IMR-90 (cell line): ENCODE measurements at regions not wholly inside any gene's neighbourhood (a gene's known extent, or its start where the extent isn't known, plus 50 kb on each side); places are given as distances from the start of the nearest gene placed in this dataset.

ENCODE experiments used
- ATAC-seq: fragments of 200-7000 bp; cut with Tn5 transposase; 2 replicates; pipeline ENCODE4 v1.9.1; 2020; ENCODE audit warnings: low read depth, mild to moderate bottlenecking, moderate library complexity
- BruUV-seq: library from RNA; stranded (reverse); fragments of 400-500 nt; replicated peaks from 2 replicates; lab custom pipeline; 2021; lab: Mats Ljungman, UMichigan
- CTCF ChIA-PET: fragments of 300-600 bp; formaldehyde crosslinking; extraction: SDS; loops from one replicate; lab custom pipeline; 2021; ENCODE audit warnings: antibody characterized with exemption; lab: Yijun Ruan, JAX
- POLR2A ChIA-PET: fragments of 300-600 bp; sonication (Branson Sonifier 250); formaldehyde crosslinking; loops from one replicate; lab custom pipeline; 2022; ENCODE audit warnings: antibody characterized with exemption; ENCODE audit not compliant: unreplicated experiment; lab: Charles Lee
- DNase-seq: peaks from one replicate; pipeline ENCODE4 v3.0.0; 2013
- H2AFZ ChIP-seq: replicated peaks from 2 replicates; pipeline ENCODE3; 2013; ENCODE audit warnings: low read length, mild to moderate bottlenecking; ENCODE audit not compliant: poor library complexity
- H2AK5ac ChIP-seq: 2 replicates; pipeline ENCODE4 v1.6.1; 2013; ENCODE audit warnings: low read depth, low read length, inconsistent platforms
- H2AK9ac ChIP-seq: replicated peaks from 2 replicates; pipeline ENCODE3; 2013; ENCODE audit warnings: mild to moderate bottlenecking, low read depth, low read length, moderate library complexity; ENCODE audit not compliant: poor library complexity
- H2BK120ac ChIP-seq: 2 replicates; pipeline ENCODE4 v1.6.1; 2013; ENCODE audit warnings: low read depth, low read length, inconsistent platforms
- H2BK15ac ChIP-seq: 3 replicates; pipeline ENCODE4 v1.6.1; 2013; ENCODE audit warnings: low read depth, low read length, inconsistent platforms
- H2BK20ac ChIP-seq: 2 replicates; pipeline ENCODE4 v1.6.1; 2013; ENCODE audit warnings: low read depth, mild to moderate bottlenecking, inconsistent platforms, low read length, moderate library complexity
- H2BK5ac ChIP-seq: 2 replicates; pipeline ENCODE4 v1.6.1; 2013; ENCODE audit warnings: mild to moderate bottlenecking, low read depth, low read length, inconsistent platforms; ENCODE audit not compliant: poor library complexity, severe bottlenecking
- H3K14ac ChIP-seq: replicated peaks from 2 replicates; pipeline ENCODE4 v1.6.1; 2013; ENCODE audit warnings: low read depth, low read length, inconsistent platforms
- H3K18ac ChIP-seq: 2 replicates; pipeline ENCODE4 v1.6.1; 2013; ENCODE audit warnings: low read depth, low read length, control low read depth
- H3K23ac ChIP-seq: 2 replicates; pipeline ENCODE4 v1.6.1; 2013; ENCODE audit warnings: low read depth, low read length, inconsistent platforms
- H3K27ac ChIP-seq: 2 replicates; pipeline ENCODE4 v1.5.1; 2013; ENCODE audit warnings: mild to moderate bottlenecking, control low read depth, low read length; ENCODE audit not compliant: insufficient read depth
- H3K27me3 ChIP-seq: 2 replicates; pipeline ENCODE4 v1.6.1; 2013; ENCODE audit warnings: low read length; ENCODE audit not compliant: control insufficient read depth, insufficient read depth
- H3K36me3 ChIP-seq: 2 replicates; pipeline ENCODE4 v1.6.1; 2013; ENCODE audit warnings: low read length, mixed read lengths; ENCODE audit not compliant: control insufficient read depth, insufficient read depth
- H3K4ac ChIP-seq: 2 replicates; pipeline ENCODE4 v1.6.1; 2013; ENCODE audit warnings: low read depth, low read length, inconsistent platforms
- H3K4me1 ChIP-seq: 2 replicates; pipeline ENCODE4 v1.6.1; 2013; ENCODE audit warnings: low read length, mixed read lengths; ENCODE audit not compliant: control insufficient read depth, insufficient read depth
- H3K4me2 ChIP-seq: 2 replicates; pipeline ENCODE4 v1.6.1; 2013; ENCODE audit warnings: low read depth, mild to moderate bottlenecking, control low read depth, low read length, moderate library complexity
- H3K4me3 ChIP-seq: 2 replicates; pipeline ENCODE4 v1.5.1; 2013; ENCODE audit warnings: low read depth, mild to moderate bottlenecking, control low read depth, low read length, moderate library complexity; ENCODE audit not compliant: insufficient read depth
- H3K56ac ChIP-seq: 2 replicates; pipeline ENCODE4 v1.6.1; 2013; ENCODE audit warnings: low read length, inconsistent platforms; ENCODE audit not compliant: insufficient read depth; ENCODE audit errors: extremely low read depth
- H3K79me1 ChIP-seq, 2 experiments: 2 replicates each; pipeline ENCODE4 v1.6.1; 2013; ENCODE audit warnings: low read length in 2 of 2, inconsistent platforms in 1 of 2, low read depth in 1 of 2
- H3K9ac ChIP-seq: 2 replicates; pipeline ENCODE4 v1.6.1; 2013; ENCODE audit warnings: low read depth, low read length, control low read depth
- H3K9me1 ChIP-seq: 2 replicates; pipeline ENCODE4 v1.6.1; 2013; ENCODE audit warnings: low read length, inconsistent platforms; ENCODE audit not compliant: insufficient read depth
- H3K9me3 ChIP-seq: 2 replicates; pipeline ENCODE4 v1.6.1; 2013; ENCODE audit warnings: low read length; ENCODE audit not compliant: control insufficient read depth, insufficient read depth
- H4K20me1 ChIP-seq: 2 replicates; pipeline ENCODE4 v1.6.1; 2013; ENCODE audit warnings: low read length, inconsistent platforms; ENCODE audit not compliant: insufficient read depth
- H4K5ac ChIP-seq: 2 replicates; pipeline ENCODE4 v1.6.1; 2013; ENCODE audit warnings: mild to moderate bottlenecking, low read depth, low read length, control low read depth
- H4K8ac ChIP-seq, 2 experiments: 2 replicates each; pipeline ENCODE4 v1.6.1; 2013; ENCODE audit warnings: low read depth in 2 of 2, low read length in 2 of 2, control low read depth in 1 of 2, inconsistent platforms in 1 of 2
- H4K91ac ChIP-seq: 2 replicates; pipeline ENCODE4 v1.6.1; 2013; ENCODE audit warnings: low read depth, low read length, inconsistent platforms; ENCODE audit not compliant: insufficient read depth
- FOS ChIP-seq: fragments of 150-350 bp; IDR thresholded peaks from 2 replicates; pipeline ENCODE4 v1.6.1; 2016; ENCODE audit warnings: low read depth, low read length
- MAZ ChIP-seq: IDR thresholded peaks from 2 replicates; pipeline ENCODE4 v1.6.1; 2012; ENCODE audit warnings: low read depth, mild to moderate bottlenecking, low read length, improper control_type of control experiment, moderate library complexity, borderline replicate concordance
- NFE2L2 ChIP-seq: fragments of 150-350 bp; IDR thresholded peaks from 2 replicates; pipeline ENCODE4 v1.6.1; 2016; ENCODE audit warnings: low read depth, mild to moderate bottlenecking, low read length
- RCOR1 ChIP-seq: IDR thresholded peaks from 2 replicates; pipeline ENCODE4 v1.6.1; 2012; ENCODE audit warnings: mild to moderate bottlenecking, low read length, improper control_type of control experiment; ENCODE audit not compliant: insufficient replicate concordance
- SMC3 ChIP-seq: fragments of 150-350 bp; IDR thresholded peaks from 2 replicates; pipeline ENCODE4 v1.6.1; 2016; ENCODE audit warnings: low read depth, mild to moderate bottlenecking, antibody characterized with exemption, low read length, moderate library complexity
- dilution Hi-C: fragments of 300-500 bp; cut with HindIII; formaldehyde crosslinking; loops from one replicate; pipeline ENCODE4 v1.14.3; 2018; ENCODE audit warnings: low sequenced_read_pairs; ENCODE audit not compliant: unreplicated experiment
- in situ Hi-C: fragments of 300-500 bp; cut with MboI; formaldehyde crosslinking; loops from 3 replicates; pipeline ENCODE4 v1.14.3; 2019; ENCODE audit warnings: low sequenced_read_pairs, inconsistent platforms, mixed read lengths
- intact Hi-C: fragments of 100-400 bp; cut with micrococcal nuclease; formaldehyde crosslinking; loops from 2 replicates; pipeline ENCODE4 v1.10.0; 2022
- TF ChIP-seq, protein P1 (sequence below): conservative IDR thresholded peaks from 2 replicates; pipeline ENCODE4 v1.5.1; 2012; ENCODE audit warnings: mild to moderate bottlenecking, low read depth, low read length, improper control_type of control experiment
- TF ChIP-seq, protein P2 (sequence below): fragments of 150-350 bp; IDR thresholded peaks from 2 replicates; pipeline ENCODE4 v1.6.1; 2016; ENCODE audit warnings: low read depth, mild to moderate bottlenecking, low read length, moderate library complexity, borderline replicate concordance

DNA sequence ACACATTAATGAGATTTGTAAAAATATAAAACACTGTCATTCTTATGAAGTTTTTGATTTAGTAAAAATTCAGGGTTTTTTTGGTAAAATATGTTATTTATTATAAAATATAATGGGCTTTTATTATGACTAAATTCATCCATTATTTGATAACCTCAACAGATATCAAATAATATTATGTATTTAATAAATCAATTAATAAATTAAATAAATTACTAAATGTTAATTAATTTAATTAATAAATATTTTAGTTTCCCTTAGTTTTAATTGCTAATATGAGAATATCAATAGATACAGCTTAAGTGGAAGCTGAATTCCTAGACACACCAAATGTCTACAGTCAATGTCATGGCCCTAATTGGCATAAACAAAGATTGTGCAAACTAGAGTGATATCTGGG, 82.3 kb upstream of the DGKG start:
- Histone ChIP-seq H3K4me2 (no peak overlapping the region), H4K8ac (no peak overlapping the region), H3K36me3 (no peaks in the 10 kb centered on the region), H2BK15ac (no peak overlapping the region), H3K9me1 (no peaks in the 10 kb centered on the region; the same call in 1 of the 2 replicates), H3K14ac (no peak overlapping the region), H2AK5ac (no peak overlapping the region), H2BK5ac (no peak overlapping the region), H2AFZ (no peak overlapping the region), H3K4ac (no peak overlapping the region), H2BK20ac (no peak overlapping the region), H3K9ac (no peak overlapping the region), H3K4me1 (no peaks in the 10 kb centered on the region), H3K18ac (no peak overlapping the region), H3K79me1 (no peaks in the 10 kb centered on the region), H3K9me3 (no peaks in the 10 kb centered on the region), H3K56ac (no peak overlapping the region), H2AK9ac (no peak overlapping the region), H3K27me3 (peaks cover 23% of the 10 kb centered on the region), H2BK120ac (no peak overlapping the region), H3K23ac (no peak overlapping the region), H4K20me1 (no peaks in the 10 kb centered on the region), H3K27ac (no peak overlapping the region), H4K91ac (no peak overlapping the region), H4K5ac (no peak overlapping the region), H3K4me3 (no peak overlapping the region)
- no peak for DNase-seq
- intact Hi-C loops (no loop called here), dilution Hi-C loops (no loop called here), in situ Hi-C loops (no loop called here)
- CTCF ChIA-PET, result interaction anchor here (0.6 kb wide), 1 partner anchor 236 kb away, joined by 3 read pairs; no protein-coding TSS in a partner anchor
- no TSS peak for BruUV-seq
- POLR2A ChIA-PET, result no interaction called here
- no peak for ATAC-seq
- no peak for TF ChIP-seq SMC3
- TF ChIP-seq, protein P1, sequence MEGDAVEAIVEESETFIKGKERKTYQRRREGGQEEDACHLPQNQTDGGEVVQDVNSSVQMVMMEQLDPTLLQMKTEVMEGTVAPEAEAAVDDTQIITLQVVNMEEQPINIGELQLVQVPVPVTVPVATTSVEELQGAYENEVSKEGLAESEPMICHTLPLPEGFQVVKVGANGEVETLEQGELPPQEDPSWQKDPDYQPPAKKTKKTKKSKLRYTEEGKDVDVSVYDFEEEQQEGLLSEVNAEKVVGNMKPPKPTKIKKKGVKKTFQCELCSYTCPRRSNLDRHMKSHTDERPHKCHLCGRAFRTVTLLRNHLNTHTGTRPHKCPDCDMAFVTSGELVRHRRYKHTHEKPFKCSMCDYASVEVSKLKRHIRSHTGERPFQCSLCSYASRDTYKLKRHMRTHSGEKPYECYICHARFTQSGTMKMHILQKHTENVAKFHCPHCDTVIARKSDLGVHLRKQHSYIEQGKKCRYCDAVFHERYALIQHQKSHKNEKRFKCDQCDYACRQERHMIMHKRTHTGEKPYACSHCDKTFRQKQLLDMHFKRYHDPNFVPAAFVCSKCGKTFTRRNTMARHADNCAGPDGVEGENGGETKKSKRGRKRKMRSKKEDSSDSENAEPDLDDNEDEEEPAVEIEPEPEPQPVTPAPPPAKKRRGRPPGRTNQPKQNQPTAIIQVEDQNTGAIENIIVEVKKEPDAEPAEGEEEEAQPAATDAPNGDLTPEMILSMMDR, result no peak
- no peak for TF ChIP-seq FOS
- TF ChIP-seq, protein P2, sequence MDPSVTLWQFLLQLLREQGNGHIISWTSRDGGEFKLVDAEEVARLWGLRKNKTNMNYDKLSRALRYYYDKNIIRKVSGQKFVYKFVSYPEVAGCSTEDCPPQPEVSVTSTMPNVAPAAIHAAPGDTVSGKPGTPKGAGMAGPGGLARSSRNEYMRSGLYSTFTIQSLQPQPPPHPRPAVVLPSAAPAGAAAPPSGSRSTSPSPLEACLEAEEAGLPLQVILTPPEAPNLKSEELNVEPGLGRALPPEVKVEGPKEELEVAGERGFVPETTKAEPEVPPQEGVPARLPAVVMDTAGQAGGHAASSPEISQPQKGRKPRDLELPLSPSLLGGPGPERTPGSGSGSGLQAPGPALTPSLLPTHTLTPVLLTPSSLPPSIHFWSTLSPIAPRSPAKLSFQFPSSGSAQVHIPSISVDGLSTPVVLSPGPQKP, result no peak
- no peak for TF ChIP-seq RCOR1
- no peak for TF ChIP-seq NFE2L2
- no peak for TF ChIP-seq MAZ
